SH-SY5Y (cell line): ENCODE measurements at regions not wholly inside any gene's neighbourhood (a gene's known extent, or its start where the extent isn't known, plus 50 kb on each side); places are given as distances from the start of the nearest gene placed in this dataset.

Source experiments
- GATA2 ChIP-seq: IDR thresholded peaks from 2 replicates; pipeline ENCODE4 v1.6.1; 2011; ENCODE audit warnings: mild to moderate bottlenecking, low read depth, low read length
- GATA3 ChIP-seq: IDR thresholded peaks from 2 replicates; pipeline ENCODE4 v1.6.1; 2011; ENCODE audit warnings: low read depth, mild to moderate bottlenecking, low read length, moderate library complexity

DNA sequence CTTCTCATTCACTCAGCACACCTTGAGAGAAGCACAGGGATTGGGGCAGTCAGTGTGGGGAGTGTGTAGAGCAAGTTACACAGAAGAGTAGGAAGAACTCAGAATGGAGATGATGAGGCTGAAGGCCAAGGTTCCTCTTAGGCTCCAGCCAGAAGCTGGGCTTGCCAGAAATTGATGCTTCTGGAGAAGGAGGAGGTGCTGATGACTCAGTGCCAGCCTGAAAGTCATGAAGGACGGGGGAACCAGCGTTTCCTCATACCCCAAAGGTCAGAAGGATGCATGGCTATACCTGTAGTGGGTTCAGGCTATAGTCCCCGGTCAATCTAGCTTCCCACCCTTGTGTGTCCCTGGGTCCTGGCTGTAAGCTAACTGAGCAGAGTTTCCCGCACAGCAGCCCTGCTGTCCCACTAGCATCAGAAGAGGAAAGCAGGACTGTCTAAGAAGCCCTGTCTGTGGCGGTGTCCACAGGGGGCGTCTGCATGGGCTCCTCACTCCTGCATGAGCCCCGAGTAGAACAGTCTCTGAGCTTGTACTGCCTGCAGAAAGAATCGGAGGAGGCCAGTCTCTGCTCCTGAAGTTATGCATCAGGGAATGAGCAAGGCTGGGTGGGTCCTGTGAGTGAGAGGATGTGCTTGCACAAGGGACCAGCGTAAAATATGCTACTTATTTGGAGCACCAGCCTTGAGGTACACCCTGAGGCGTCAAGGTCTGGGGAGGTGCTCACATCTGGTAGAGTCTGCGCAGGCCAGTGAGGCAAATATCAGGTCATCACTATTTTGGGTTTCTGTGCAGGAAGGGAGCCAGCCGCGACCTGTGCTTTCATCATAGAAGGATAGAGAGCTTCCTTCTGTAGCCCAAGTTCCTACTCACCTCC lies 148.5 kb downstream of the MRPL14 start:
- no peak for TF ChIP-seq GATA2
- no peak for TF ChIP-seq GATA3
